SH-SY5Y (cell line): ENCODE measurements at regions not wholly inside any gene's neighbourhood (a gene's known extent, or its start where the extent isn't known, plus 50 kb on each side); places are given as distances from the start of the nearest gene placed in this dataset.

ENCODE experiments used
- GATA2 ChIP-seq: IDR thresholded peaks from 2 replicates; pipeline ENCODE4 v1.6.1; 2011; ENCODE audit warnings: mild to moderate bottlenecking, low read depth, low read length
- GATA3 ChIP-seq: IDR thresholded peaks from 2 replicates; pipeline ENCODE4 v1.6.1; 2011; ENCODE audit warnings: low read depth, mild to moderate bottlenecking, low read length, moderate library complexity

GRCh38 chr3:81199587-81199986, 561.9 kb downstream of the GBE1 start:
- no peak for TF ChIP-seq GATA2
- no peak for TF ChIP-seq GATA3

GRCh38 chr3:81198756-81199155, 562.7 kb downstream of the GBE1 start:
- TF ChIP-seq GATA2: no peak
- TF ChIP-seq GATA3: no peak

- TF ChIP-seq GATA2: no peak
- no peak for TF ChIP-seq GATA3
Measured at GRCh38 chr3:81198216-81198615, 563.2 kb downstream of the GBE1 start.

- TF ChIP-seq GATA3 (no peak), GATA2 (no peak)
Measured at GRCh38 chr3:81197386-81197785, 564.1 kb downstream of the GBE1 start.

- TF ChIP-seq GATA3 (no peak), GATA2 (no peak)
Measured at GRCh38 chr3:81195478-81195877, 566.0 kb downstream of the GBE1 start.

GRCh38 chr3:81186412-81186811, 575.0 kb downstream of the GBE1 start:
- TF ChIP-seq GATA2 (no peak), GATA3 (no peak)

- TF ChIP-seq GATA2 (no peak), GATA3 (no peak)
Measured at GRCh38 chr3:81173514-81173913, 587.9 kb downstream of the GBE1 start.

GRCh38 chr3:81170298-81170697, 591.1 kb downstream of the GBE1 start:
- TF ChIP-seq GATA3 (no peak), GATA2 (no peak)

- TF ChIP-seq GATA3: no peak
- no peak for TF ChIP-seq GATA2
Measured at GRCh38 chr3:81164806-81165205, 596.6 kb downstream of the GBE1 start.

GRCh38 chr3:81161851-81162250, 599.6 kb downstream of the GBE1 start:
- TF ChIP-seq GATA2 (no peak), GATA3 (no peak)

GRCh38 chr3:81161100-81161499, 600.3 kb downstream of the GBE1 start:
- TF ChIP-seq GATA2: no peak
- TF ChIP-seq GATA3: no peak

GRCh38 chr3:81154611-81155143, 606.8 kb downstream of the GBE1 start:
- no peak for TF ChIP-seq GATA3
- no peak for TF ChIP-seq GATA2

- TF ChIP-seq GATA2 (no peak), GATA3 (no peak)
Measured at GRCh38 chr3:81152156-81152555, 609.3 kb downstream of the GBE1 start.

GRCh38 chr3:81132995-81133394, 628.5 kb downstream of the GBE1 start:
- TF ChIP-seq GATA3 (no peak), GATA2 (no peak)

GRCh38 chr3:81105789-81106488, 655.5 kb downstream of the GBE1 start:
- no peak for TF ChIP-seq GATA3
- TF ChIP-seq GATA2: no peak
